ENCODE measurements at regions not wholly inside any gene's neighbourhood (a gene's known extent, or its start where the extent isn't known, plus 50 kb on each side); places are given as distances from the start of the nearest gene placed in this dataset.
A peak's percentile ranks its signal among the peaks of the same experiment; 100 is the strongest.

GRCh38 chr5:99398976-99399375 is 470.2 kb upstream of the CHD1 start:
- DNase-seq (ENCODE audit: insufficient read length, low spot score): no peak
- no peak for FAIRE-seq
- TF ChIP-seq, protein P1, sequence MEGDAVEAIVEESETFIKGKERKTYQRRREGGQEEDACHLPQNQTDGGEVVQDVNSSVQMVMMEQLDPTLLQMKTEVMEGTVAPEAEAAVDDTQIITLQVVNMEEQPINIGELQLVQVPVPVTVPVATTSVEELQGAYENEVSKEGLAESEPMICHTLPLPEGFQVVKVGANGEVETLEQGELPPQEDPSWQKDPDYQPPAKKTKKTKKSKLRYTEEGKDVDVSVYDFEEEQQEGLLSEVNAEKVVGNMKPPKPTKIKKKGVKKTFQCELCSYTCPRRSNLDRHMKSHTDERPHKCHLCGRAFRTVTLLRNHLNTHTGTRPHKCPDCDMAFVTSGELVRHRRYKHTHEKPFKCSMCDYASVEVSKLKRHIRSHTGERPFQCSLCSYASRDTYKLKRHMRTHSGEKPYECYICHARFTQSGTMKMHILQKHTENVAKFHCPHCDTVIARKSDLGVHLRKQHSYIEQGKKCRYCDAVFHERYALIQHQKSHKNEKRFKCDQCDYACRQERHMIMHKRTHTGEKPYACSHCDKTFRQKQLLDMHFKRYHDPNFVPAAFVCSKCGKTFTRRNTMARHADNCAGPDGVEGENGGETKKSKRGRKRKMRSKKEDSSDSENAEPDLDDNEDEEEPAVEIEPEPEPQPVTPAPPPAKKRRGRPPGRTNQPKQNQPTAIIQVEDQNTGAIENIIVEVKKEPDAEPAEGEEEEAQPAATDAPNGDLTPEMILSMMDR (IDR thresholded peaks at IDR 0.05; ENCODE audit: insufficient read depth, missing control alignments): no peak

- FAIRE-seq: peak; percentile 25
- TF ChIP-seq, protein P1 (IDR thresholded peaks at IDR 0.05; ENCODE audit: insufficient read depth, missing control alignments): no peak
- DNase-seq (ENCODE audit: insufficient read length, low spot score): no peak
Observed at GRCh38 chr5:99386406-99387077, 457.7 kb upstream of the CHD1 start.

DNA sequence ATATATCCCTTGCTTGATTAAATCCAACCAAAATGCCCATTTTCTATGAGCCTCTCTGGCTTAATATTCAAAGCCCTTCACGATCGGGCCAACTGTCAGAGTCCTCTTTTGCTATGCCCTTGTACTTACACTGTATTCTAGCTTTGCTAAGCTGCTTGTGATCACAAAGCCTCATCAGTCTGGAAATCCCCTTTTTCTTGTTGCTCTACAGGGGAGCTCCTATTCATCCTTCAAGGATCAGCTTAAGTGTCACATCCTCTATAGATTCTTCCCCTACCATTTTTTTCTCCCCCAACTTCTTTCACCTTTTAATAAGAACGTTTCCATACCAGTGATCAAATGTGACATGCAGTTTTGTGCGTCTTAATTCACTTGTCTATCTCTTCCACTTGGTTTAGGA is 450.4 kb upstream of the CHD1 start:
- TF ChIP-seq, protein P1 (IDR thresholded peaks at IDR 0.05; ENCODE audit: insufficient read depth, missing control alignments): no peak
- FAIRE-seq (peak; percentile 92), DNase-seq (ENCODE audit: insufficient read length, low spot score) (peak; percentile 25)

DNA sequence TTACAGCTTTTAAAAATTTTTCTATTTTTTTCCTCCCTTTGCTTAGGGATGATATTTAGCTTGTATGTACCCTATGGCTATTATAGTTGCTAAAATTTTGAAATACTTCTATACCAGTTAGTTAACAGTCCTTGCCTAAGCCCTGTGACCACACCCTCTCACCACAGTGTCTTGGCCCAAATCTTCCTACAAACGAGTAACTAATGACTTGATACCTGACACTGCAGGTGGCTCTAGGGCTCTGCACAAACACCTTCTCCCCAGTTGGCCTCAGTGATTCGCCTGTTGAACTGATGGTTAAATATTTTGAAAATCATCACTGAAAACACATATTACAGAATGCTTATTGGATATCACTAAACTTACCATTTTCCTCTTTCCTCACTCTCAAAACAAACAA is 449.6 kb upstream of the CHD1 start:
- no peak for FAIRE-seq
- no peak for DNase-seq (ENCODE audit: insufficient read length, low spot score)
- TF ChIP-seq, protein P1 (IDR thresholded peaks at IDR 0.05; ENCODE audit: insufficient read depth, missing control alignments): no peak

- FAIRE-seq: no peak
- TF ChIP-seq, protein P1 (IDR thresholded peaks at IDR 0.05; ENCODE audit: insufficient read depth, missing control alignments): no peak
- DNase-seq (ENCODE audit: insufficient read length, low spot score): no peak
Observed at GRCh38 chr5:99369797-99370593, 441.2 kb upstream of the CHD1 start.

- DNase-seq (ENCODE audit: insufficient read length, low spot score) (no peak), FAIRE-seq (no peak)
- TF ChIP-seq, protein P1 (IDR thresholded peaks at IDR 0.05; ENCODE audit: insufficient read depth, missing control alignments): no peak
Observed at GRCh38 chr5:99368726-99369125, 439.9 kb upstream of the CHD1 start.

GRCh38 chr5:99355881-99356280 is 427.1 kb upstream of the CHD1 start:
- TF ChIP-seq, protein P1 (IDR thresholded peaks at IDR 0.05; ENCODE audit: insufficient read depth, missing control alignments): no peak
- DNase-seq (ENCODE audit: insufficient read length, low spot score) (no peak), FAIRE-seq (no peak)
